Stimulated activated CD8-positive, alpha-beta memory T cell treated with anti-CD3 and anti-CD28 coated beads, Interleukin-12 subunit alpha, Interleukin-12 subunit beta, amount 100 ng/mL, for 4 hours (primary cell): ENCODE measurements at regions not wholly inside any gene's neighbourhood (a gene's known extent, or its start where the extent isn't known, plus 50 kb on each side); places are given as distances from the start of the nearest gene placed in this dataset.

ENCODE experiments used
- DNase-seq: peaks from one replicate; pipeline ENCODE4 v3.0.0-alpha.2; 2020; ENCODE audit warnings: low read depth

DNA sequence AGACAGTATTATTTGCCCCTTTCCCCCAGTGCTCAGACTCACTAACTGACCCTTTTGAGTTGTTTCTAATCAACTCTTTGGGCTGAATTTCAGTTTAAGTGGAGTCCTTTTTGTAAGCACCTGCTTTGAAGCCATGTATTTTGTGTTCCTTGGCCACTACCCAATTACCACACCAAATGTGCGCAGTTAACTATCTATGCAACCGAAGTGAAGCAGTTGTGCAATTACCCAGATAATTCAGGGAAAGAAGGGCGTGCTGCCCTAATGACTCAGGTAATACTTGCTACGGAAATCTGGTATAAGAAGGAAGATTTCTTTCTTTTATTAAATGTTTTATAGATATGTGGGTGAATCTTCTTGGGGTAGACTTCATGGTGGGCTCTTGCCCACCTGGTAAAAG is 371.9 kb upstream of the TBL1XR1 start:
- no peak for DNase-seq

DNA sequence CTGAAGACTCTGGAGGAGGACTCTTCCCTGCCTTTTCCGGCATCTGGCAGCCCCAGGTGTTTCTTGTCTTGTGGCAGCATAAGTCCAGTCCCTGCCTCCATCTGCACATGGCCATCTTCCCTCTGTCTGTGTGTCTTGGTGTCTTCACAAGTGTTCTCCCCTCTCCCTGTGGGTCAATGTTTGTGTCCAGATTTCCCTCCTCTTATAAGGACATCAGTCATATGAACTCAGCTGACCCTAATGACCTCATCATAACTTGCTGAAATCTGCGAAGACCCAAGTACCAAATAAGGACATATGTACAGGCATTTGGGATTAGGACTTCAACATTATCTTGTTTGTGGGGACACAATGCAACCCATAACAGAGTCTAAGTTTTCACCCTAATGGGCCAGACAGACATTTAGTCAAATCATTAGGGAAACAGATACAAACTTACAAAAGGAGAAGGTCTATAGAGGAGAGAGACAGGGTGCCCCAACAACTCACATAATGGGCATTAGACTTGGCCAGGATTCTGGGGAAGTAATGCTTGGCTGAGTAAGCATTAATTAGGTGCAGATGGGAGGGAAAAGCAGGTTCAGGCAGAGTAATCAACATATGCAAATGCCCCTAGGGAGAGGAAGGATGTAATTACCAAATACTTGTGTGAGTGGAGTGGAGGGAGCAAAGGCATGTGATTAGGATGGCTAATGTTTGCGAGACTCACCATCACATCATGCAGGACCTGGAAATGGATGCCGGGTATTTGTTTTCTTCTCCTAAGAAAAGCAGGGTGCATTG is 372.8 kb upstream of the TBL1XR1 start:
- DNase-seq = no peak

DNA sequence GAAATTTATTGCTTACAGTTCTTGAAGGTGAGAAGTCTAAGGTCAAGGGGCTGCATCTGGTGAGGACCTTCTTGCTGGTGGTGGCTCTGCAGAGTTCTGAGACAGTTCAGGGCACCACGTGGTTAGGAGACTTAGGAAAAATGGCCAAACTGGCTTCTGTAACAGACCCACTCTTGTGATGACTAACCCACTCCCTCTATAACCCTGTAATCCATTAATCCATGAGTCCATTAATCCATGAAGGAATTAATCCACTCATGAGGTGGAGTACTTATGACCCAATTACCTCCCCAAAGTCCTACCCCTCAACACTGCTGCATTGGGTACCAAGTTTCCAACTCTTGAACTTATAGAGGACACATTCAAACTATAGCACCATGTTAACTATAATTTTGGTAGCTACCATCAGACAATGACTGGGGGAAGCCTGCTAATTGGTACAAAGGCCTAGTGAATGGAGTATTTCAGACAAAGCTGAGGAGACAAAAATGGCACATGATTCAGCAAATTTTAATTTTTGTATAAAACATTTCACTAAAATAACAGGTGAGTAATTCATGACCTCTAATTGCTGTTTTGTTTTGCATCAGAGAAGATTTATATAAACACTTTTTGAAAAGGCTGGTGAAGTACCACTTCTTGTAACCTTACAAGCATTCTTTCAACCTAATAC is 374.1 kb upstream of the TBL1XR1 start:
- no peak for DNase-seq

DNA sequence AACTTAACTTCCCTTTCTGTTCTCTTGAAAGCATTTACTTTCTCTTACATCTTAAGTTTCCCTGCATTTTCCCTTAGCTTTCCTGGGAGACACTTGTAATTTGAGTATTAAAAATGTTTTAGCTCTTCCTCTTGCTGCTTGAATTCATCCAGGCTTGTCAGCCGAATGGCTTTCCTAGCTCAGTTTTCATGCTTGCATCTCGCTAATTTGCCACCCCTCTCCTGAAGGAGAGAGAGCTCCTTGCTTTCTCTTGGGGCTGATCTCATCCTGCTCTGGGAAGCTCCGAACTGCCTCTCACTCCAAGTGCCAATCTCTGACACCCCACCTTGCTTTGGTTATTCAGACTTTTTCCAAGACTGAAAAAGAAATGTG is 374.6 kb upstream of the TBL1XR1 start:
- DNase-seq = no peak

DNA sequence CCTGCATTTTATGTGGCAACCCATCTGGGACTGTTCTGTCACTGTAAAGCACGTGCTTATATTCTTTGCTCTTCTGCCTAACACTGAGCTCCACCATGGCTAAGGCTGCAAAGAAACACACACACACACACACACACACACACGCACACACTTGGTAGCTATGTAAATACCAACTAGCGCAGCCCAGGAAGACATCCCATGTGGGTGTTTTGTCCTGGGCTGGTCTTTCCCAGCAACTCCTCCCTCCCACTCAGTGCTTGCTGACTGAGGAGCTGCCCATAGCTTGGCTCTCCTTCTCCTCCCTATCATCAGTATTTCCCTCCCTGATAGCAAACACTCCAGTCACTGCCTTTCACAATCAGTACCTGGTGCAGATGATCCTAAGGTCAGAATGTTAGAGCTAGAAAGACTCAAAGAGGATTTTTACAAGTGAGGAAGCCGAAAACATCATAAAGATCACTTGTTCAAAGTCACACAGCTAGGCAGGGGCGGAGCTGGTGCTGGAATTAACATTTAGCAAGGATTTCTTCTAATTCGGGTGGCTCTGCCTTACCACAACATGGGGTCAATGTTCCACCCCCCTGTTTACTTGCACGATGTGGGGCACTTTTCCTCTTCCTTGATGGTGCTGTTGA is 377.1 kb upstream of the TBL1XR1 start:
- no peak for DNase-seq

DNA sequence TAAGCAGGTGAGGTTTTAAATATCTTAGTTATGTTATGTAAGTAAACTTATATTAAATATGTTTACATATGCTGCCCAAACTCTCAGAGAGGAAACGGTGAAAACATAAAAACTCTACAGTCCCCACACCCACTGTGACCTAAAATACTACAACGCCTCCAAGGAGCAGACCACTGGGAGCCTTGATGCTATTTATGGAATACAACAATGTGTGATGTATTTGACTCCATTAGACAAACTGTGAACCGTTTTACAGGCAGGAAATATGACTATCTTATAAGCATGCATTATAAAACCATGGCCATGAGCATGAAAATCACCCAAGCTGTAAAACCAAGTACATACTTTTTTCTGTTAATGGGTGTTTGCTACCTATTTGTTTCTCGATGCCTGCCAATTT is 379.5 kb upstream of the TBL1XR1 start:
- DNase-seq = no peak

DNA sequence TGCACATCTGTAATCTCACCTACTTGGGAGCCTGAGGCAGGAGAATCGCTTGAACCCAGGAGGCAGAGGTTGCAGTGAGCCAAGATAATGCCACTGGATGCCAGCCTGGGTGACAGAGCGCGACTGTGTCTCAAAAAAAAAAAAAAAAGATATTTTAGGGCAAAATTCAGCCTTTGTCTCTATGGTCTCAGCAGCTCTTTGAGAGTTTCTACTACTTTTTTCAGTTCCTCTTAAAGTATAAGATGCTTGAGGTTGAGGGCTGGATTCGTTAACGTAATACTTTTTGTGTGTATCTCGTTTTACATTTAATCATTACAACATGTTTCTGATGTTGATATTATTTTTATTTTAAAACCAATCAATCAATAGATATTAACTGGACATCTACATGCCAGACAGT is 381.2 kb upstream of the TBL1XR1 start:
- no peak for DNase-seq

DNA sequence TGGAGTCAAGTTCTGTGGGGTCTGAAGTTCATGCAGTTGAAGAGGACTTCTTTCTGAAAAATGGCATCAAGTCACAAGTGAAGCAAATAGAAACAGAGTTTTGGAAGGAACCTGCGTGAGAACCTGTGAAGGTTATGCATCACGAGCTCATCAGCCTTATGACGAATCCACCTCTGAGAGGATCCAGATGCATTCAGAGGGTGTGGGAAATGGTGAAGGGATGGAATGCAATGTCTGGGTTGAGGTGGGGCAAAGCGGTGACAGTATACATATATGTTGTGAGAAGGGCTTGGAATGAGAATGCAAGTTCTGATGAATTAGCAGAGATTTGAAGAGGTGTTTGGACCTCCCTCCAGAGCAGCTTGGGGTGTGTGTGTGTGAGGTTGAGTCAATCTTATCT is 382.1 kb upstream of the TBL1XR1 start:
- no peak for DNase-seq

DNA sequence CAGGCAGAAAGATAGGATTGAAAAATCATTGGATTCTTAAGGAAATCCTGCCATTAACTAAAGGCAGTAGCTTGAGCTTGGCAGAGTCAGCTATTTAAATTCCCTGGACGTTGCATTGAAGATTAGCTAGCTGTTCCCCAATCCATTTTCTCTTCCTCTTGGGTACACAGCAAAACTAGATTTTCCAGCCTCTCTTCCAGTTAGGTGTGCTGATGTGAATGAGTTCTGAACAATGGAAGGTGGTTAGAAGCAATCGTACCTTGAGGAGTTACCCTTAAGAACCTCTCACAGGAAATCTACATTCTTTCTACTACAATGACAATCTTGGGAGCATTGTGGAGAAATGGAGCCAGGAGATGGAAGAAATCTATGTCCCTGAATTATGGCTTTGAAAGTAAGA is 383.2 kb upstream of the TBL1XR1 start:
- no peak for DNase-seq

DNA sequence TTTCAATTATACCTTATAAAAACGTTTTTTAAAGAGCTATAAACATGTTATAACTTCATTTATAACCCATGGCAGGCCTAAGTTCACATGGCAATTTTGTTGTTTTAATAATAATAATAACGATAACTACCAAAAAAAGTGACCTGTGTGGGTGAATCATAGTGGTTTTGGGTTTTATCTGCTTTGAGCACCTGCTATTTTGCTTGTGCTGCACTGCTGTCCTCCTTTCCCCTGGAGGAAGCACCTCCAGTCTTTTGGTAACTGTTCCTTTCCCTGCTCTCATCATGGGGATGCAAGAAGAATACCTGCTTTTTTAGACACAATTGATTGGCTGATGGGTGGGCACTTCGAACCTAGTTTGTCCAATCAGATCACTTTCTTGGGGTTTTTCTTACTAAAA is 388.0 kb upstream of the TBL1XR1 start:
- no peak for DNase-seq

DNA sequence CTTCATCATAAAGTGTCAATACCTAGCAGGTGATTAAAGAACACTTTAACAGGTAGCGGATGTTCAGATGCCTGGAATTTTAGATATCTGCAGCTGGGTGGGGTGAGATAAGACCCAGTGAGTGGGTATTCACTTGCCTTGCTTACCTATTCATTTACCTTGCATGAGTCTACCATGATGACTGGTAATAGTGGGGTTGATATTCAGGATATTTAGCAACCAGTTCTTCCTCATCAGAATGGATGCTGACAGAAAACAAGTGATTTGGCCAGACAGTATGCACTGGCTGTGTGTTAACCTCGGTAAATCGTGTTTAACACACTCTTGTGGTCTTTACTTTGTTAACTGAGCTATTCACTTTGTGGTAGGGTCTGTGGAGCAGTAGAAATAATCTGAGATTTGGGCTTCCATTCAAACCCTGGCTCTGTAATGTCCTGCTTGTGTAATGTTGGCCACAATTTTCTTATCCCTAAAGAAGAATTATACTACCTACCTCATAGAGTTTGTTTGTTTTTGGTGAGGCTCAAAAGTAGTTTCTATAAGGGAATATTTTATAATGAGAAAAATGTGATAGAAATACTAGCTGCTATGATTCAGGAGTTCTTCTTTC is 391.9 kb upstream of the TBL1XR1 start:
- no peak for DNase-seq

DNA sequence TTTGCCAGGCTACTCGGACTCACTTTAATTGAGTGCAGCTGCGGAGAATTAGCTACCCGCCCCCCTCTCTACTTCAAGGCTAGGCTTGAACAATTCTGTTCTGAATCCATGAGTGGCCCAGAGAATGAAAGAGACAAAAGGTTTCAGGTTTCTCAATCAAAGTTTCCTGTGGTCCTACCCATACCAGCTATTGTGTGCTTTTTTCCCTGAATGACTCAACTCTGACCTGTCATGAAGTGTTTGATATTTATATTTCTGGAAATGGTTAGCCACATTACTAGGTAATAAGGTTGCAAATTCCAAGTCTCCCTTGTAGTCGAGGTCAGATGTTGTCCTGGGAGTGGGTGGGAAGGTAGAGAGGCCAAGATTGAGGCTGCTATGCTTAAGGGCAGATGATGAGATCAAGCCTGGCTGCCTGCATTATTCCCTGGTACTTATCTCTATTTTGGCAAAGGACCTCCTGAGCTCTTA is 392.7 kb upstream of the TBL1XR1 start:
- DNase-seq = no peak

DNA sequence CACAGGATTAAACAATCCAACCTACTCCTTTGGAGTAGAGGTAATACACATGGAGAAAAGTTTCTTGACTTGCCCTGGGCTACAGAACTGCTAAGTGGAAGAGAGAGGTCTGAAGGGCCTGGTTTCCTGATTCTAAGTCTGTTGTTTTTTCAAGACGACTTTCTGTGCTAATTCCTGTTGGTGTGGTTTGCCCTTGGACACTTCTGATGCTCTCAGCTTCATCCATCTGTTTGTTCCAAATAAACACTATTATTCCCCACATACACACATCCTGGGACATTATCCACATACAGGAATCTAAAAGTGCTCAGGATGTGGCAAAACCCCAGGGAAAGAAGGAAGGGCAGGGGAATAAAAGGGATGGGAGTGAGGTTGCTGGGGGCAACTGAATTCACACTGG is 393.5 kb upstream of the TBL1XR1 start:
- DNase-seq = no peak

DNA sequence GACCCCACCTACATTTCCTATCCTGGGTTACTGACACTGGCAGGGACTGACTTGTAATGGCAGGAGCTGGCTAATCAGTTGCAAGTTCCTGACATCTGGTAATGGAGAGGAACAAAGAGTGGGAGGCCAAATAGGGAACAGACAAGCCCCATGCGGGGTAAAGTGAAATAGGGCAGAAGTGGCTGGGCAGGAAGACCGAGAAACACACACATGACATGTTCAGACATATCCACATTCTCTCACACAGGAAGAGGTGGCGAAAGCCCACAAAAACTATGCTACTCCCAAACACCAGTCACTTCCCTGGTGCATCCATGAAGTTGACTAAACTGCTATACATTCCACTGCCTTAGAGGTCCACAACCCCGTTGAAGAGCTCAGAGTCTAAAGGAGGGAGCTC is 394.1 kb upstream of the TBL1XR1 start:
- no peak for DNase-seq

DNA sequence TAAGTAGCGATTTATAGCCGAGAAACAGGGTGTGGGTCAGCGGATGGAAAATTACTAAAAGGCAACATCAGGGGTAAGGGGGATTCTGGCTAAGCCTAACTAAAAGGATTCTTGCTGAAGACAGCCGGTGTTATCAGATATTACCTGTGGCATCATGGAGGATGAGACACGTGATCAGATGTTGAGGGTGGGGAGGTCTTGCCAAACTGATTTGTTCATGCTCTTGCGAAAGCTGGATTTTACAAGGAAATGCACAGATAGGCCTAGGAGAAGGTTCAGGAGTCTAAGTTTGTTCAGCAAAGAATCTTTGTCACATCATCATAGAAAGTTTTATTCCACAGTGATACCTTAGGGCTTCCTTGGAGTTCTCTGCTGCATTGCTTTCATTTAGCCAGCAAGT is 396.8 kb upstream of the TBL1XR1 start:
- no peak for DNase-seq

DNA sequence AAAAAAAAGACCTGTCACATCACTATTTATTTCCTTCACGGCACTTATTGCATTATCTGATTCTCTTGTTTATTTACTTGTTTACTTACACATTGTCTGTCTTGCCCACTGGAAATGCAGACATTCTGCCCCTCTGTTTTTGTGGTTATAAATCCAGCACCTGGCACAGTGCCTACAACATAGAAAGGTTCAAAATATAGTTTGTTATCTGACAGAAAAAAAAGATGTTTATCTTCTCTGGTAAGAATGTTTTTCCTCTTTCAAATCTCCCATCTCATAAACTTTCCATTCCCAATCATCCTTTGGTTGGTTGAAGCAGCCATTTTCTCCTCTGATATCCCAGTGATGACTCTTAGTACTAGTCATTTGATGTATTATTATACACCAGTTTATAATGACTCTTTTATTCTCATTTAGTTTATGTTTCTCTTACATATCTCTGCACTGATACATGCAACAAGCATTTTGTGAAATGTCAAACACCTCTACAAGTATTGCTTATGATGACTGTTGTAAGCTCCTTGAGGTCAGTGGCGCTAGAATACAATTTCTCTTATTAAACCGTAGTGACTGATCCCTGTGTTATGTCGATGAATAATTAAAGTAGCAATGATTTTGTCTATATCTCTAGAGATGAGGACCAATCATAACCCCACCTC is 398.4 kb upstream of the TBL1XR1 start:
- DNase-seq = no peak

DNA sequence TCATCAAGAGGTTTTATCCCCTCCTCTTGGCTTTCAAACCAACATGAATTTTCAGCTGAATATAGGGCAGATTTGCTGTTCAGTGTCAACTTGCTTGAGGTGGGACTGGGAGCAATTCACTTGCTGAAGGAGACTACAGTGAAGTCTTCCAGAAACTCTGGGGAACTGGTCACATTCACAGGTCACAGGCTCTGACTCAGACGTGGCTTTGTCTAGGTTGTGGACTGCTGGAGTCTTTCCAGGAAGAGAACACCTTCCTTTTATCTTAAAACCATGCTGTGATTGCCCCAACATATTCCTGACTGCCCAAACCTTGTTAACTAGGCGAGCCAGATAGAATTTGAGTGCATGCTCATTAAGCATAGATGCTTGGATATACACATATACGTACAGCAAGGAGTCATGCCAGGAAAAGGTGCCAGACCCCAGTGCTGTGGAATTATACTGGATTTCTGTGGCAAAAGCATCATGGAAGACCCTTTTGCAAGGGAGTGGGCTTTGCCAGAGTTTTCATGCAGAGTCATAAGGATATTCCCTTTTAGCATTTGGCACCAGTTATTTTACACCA is 399.1 kb upstream of the TBL1XR1 start:
- DNase-seq = no peak

DNA sequence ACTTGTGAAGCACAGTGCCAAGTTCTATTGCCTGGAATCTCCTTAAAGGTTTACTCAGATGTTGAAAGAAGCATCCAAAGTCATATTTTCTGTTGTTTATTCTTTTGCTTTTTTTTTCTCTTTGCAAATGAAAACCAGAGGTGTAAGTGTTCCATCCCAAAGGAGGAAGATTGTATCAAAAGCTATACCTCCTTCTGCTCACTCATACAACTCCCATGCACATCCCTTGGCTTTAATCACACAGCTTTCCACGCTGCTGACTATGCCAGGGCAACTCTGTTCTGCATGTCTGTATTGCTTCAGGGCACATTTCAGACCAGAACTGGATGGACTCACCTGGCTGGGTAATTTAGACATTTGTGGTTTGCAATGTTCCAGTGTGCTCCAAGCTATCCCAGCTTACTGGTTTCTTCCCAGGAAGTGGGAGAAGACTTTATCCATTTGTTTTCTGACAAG is 399.6 kb upstream of the TBL1XR1 start:
- DNase-seq = no peak

DNA sequence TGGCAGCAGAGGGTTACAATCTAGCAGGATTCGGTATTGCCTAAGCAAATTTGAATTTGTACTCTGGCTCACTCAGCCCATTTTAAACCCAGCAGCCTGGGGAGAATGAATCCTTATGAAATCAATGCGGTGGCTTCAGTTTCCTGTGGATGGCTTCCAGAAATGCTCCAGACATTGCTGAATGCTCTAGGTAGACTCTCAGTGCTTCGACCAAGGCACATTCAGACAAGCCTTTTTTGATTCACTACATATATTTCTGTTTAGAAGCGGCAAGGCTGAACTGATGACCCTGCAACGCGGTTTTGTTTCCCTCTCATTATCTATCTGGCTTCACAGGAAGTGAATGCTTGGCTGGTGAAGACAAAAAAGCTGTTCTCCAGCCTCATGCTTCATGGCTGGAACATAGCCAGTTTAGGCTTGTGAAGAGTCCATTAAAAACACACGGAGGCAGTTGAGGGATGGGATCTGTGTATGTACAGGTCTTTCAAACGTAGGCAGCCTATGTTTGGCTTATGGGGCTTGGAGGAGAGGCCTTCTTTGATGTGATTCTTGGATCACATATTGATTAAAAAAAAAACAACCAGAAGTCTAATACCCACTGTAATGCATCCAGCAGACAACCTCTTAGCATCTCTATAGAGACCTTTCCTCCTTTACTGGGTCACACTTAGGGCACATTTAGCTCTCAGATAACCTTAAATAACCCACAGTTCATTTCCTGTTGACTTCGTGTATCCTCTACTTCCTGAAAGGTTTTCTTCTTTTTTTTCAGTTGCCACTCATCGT is 400.2 kb upstream of the TBL1XR1 start:
- no peak for DNase-seq

DNA sequence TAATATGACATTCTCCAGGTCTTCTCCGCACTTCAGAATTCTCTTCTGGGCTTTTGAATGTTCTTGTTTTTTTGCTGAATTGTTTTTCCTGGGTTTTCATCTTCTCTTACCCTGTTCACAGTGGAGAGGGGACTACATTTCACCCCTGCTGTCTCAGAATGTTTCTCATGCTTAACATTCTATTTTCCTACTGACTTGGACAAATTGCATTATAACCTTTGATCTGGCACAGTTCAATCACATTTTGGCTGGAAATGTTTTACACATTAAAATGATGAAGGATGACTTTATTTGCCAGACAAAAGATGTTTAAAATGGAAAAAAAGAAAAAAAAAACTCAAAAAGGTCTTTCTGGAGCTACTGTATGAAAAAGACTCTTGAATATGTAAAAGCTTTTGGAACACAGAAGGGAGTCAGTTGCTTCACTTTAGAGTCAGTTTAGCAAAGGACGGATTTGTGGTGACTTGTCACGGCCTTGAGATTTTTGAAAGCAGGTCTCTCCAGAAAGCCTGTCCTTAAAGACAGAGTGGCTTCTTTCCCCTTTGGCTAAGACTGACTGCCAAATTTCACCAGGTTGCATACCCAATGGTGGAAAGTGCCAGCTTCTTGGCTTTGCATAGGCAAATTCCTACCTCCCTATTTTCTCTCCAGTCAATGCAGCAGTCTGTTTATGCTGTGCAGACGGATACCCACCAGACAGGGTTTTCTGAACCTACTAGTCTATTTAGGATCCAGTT is 401.0 kb upstream of the TBL1XR1 start:
- DNase-seq = no peak
